ENCODE measurements at regions not wholly inside any gene's neighbourhood (a gene's known extent, or its start where the extent isn't known, plus 50 kb on each side); places are given as distances from the start of the nearest gene placed in this dataset.

- no peak for DNase-seq (ENCODE audit: low read depth)
Observed at GRCh38 chr6:147132889-147133288, 71.3 kb upstream of the STXBP5 start.

DNA sequence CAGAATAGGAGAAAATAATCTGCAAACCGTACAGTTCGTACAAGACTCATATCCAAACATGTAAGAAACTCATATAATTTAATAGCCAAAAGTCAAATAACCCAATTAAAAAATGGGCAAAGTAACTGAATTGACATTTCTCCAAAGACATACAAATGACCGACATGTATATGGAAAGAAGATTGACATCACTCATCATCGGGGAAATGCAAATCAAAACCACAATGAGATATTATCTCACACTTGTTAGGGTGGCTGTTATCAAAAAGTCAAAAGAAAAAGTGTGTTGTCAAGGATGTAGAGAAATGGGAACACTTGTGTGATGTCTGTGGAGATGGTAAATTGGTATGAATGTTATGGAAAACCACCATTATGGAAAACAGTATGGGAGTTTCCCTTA, 70.5 kb upstream of the STXBP5 start:
- no peak for DNase-seq (ENCODE audit: low read depth)

- DNase-seq (ENCODE audit: low read depth) = peak; percentile 40
Observed at GRCh38 chr6:147135211-147135681, 69.0 kb upstream of the STXBP5 start.

DNA sequence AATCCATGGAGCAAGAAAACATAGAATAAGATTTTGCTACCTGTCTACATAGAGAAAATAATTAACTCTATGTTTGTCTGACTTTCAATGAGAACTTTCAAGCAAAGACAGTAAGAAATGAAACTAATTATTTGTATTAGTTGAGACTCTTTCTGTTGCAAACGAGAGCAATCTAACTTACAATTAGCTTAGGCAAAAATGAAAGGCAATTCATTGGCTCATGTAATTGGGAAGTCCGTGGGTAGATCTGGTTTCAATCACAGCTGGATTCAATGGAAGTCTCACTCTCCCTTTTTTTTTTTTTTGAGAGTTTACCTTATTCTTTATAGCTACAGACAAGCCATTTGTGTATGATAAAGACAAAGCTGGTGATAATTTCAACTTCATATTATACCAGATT, 68.2 kb upstream of the STXBP5 start:
- no peak for DNase-seq (ENCODE audit: low read depth)

DNA sequence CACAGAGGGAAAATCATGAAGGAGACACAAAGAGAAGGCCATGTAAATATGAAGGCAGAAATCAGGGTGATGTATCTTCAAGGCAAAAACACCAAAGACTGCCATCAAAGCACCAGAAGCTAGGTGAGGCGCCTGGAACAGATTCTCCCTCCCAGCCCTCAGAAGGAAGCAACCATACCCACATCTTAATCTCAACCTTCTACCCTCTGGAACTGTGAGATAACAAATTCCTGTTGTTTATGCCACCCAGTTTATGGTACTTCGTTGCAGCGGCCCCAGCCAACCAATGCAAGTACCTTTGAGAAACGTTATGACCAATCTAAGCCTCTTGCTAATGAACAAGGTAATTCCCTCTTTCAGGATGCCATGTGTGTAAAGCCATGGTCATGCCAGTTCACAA, 66.2 kb upstream of the STXBP5 start:
- no peak for DNase-seq (ENCODE audit: low read depth)

DNA sequence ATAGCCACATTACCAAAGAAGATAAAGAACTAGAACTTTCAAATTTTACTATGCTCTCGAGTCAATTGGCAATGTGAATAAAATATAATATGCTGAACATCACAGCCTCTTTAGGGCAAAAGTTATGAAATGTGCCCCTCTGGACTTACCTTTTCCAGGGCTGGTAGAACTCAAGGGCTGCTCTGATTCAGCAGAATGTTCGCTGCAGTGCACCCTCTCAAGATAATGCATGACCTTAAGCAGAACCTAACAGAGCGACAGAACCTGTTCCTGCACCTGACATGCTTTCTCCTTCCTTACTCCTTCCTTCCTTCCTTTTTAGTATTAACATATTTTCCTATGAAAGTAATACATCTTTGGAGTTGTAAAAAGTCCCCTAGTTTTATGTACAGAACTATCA, 65.4 kb upstream of the STXBP5 start:
- DNase-seq (ENCODE audit: low read depth) = no peak

DNA sequence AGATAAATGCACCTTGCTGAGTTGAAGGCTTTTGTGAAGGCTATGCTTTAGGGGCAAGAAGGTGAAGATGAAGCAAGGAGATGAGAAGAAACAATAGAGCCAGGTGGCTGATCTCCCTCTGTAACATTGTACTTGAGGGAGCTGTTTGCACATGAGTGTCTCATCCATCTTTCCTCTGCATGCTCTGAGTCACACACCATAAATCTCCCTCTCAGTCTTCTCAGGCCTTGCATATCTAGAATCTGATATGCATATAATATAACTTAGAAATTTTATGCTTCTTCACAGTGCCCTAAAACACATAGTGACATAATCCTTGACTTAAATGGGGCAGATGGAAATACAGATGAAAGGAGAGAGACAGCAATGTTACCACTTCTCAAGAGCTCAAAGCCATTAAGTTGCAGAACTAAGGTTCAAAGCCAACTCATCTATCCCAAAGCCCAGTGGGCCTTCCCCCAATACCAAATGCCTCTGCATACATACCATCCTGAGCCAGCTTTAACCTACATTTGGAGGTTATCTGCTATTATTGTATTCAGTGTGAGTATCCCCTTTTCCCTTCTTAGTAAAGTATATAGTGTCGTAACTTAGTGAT, 62.4 kb upstream of the STXBP5 start:
- DNase-seq (ENCODE audit: low read depth) = no peak

DNA sequence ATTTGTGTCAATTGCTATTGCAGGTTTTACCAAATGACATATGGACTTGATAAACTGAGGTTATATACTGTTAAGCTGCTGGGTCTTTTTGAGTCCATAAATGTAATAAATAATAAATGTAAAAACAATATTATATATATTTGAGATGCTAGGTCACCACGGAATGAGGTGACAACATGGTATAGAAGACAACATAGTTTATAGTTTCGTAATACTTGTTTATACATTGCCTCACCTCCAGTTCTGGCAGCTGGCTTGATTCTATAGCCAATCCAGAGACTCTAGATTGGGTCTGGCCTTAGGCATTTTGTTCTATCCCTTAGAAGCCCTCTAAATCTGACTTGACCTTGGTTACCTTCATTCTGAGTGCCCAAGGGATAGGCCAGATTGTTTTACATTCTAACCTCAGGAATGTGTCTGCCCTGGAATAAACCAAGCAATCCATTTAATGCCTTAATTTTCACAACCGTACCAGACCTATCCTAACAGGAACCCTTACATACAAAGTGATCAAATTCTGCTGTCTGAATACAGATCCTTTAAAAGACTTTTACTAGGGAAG, 61.5 kb upstream of the STXBP5 start:
- no peak for DNase-seq (ENCODE audit: low read depth)

DNA sequence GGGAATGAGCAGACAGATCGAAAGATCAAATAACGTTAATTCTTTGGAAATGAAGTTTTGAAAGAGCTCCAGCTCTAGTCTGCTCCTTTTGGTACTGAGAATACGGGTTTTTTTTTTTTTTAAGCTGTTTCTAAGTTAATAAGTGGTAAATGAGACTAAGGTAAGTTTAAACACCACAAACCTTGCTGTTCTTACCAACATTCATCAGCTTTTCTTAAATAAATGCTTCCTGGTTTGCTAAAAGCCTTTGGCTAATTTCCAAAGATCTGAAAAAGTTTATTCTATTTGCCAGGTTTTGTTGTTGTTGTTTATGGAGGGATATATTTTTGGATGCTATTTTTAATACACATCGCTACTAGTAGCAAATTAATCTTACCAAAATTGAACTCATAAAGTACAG, 55.1 kb upstream of the STXBP5 start:
- DNase-seq (ENCODE audit: low read depth) = no peak

DNA sequence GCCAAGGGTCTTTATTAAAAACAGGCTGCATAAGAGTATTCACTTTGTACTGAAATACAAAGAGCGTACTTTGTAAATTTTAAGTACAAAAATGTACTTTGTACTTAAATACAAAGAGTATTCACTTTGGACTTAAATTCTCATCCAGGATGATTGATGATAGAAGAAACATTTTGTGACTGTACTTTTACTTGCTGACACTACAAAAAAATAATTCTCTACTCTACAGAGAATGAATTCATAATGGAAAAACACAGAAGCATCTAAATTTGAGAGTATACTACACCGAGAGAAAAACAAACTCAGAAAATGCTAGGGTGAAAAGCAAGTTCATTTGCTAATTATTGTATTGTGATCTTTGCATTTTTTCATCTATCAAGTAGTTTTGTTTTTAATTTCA, 54.4 kb upstream of the STXBP5 start:
- DNase-seq (ENCODE audit: low read depth) = no peak

- no peak for DNase-seq (ENCODE audit: low read depth)
Observed at GRCh38 chr6:147150293-147150692, 53.9 kb upstream of the STXBP5 start.

Data from CMK (cell line).